Transverse colon (tissue), 4 donors: ENCODE measurements at regions not wholly inside any gene's neighbourhood (a gene's known extent, or its start where the extent isn't known, plus 50 kb on each side); places are given as distances from the start of the nearest gene placed in this dataset.

ENCODE experiments used
- EP300 ChIP-seq: sonication (generic); formaldehyde crosslinking; IDR thresholded peaks from one replicate; pipeline ENCODE4 v1.6.1; 2017; ENCODE audit warnings: antibody characterized with exemption, low read depth
- POLR2A ChIP-seq: fragments of 450-650 bp; IDR thresholded peaks from one replicate; pipeline ENCODE4 v1.6.1; 2016; ENCODE audit warnings: antibody characterized with exemption, mild to moderate bottlenecking, moderate library complexity
- POLR2AphosphoS5 ChIP-seq, 3 donors: sonication (generic); formaldehyde crosslinking; IDR thresholded peaks; one replicate each; pipeline ENCODE4 v1.6.1; 2016; ENCODE audit warnings: antibody characterized with exemption in 3 of 3
- TF ChIP-seq, protein P1 (sequence below), 5 experiments: fragments of 200-600 bp in 3 of 5; fragments of 450-650 bp in 2 of 5; sonication (generic) in 3 of 5; IDR thresholded peaks; 1 replicate in 2 of 5; 2 replicates in 3 of 5; pipeline ENCODE4 v1.5.1; 2016 to 2017; ENCODE audit warnings: antibody characterized with exemption in 5 of 5, inconsistent platforms in 3 of 5, mild to moderate bottlenecking in 2 of 5, moderate library complexity in 1 of 5

DNA sequence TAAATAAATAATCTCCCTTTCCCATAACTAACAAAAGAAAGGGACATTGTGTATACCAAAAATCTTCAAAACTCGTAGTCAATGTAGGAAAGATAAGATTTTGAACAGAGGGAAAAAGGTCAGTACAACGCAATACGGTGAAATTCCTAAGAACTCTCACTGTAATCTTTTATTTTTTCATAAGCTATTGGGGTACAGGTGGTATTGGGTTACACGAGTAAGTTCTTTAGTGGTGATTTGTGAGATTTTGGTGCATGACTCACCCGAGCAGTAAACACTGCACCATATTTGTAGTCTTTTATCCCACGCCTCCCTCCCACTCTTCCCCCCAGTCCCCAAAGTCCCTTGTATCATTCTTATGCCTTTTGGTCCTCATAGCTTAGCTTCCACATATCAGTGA lies 718.0 kb downstream of the TBL1XR1 start:
- TF ChIP-seq EP300 (no peak), POLR2A (no peak), POLR2AphosphoS5 (IDR thresholded peaks at IDR 0.05) (no peak)
- TF ChIP-seq, protein P1, sequence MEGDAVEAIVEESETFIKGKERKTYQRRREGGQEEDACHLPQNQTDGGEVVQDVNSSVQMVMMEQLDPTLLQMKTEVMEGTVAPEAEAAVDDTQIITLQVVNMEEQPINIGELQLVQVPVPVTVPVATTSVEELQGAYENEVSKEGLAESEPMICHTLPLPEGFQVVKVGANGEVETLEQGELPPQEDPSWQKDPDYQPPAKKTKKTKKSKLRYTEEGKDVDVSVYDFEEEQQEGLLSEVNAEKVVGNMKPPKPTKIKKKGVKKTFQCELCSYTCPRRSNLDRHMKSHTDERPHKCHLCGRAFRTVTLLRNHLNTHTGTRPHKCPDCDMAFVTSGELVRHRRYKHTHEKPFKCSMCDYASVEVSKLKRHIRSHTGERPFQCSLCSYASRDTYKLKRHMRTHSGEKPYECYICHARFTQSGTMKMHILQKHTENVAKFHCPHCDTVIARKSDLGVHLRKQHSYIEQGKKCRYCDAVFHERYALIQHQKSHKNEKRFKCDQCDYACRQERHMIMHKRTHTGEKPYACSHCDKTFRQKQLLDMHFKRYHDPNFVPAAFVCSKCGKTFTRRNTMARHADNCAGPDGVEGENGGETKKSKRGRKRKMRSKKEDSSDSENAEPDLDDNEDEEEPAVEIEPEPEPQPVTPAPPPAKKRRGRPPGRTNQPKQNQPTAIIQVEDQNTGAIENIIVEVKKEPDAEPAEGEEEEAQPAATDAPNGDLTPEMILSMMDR (IDR thresholded peaks at IDR 0.05): no peak
